Neuronal stem cell (in vitro differentiated cells): ENCODE measurements at regions not wholly inside any gene's neighbourhood (a gene's known extent, or its start where the extent isn't known, plus 50 kb on each side); places are given as distances from the start of the nearest gene placed in this dataset.
"Not testable (repeated sequence)": the region's sequence is repeated elsewhere in the genome, so short reads cannot be mapped to it uniquely, and the experiment has no call there.

ENCODE experiments used
- DNase-seq: peaks from one replicate; pipeline ENCODE4 v3.0.0-alpha.2; 2013; ENCODE audit warnings: low spot score
- H2AFZ ChIP-seq: one replicate; pipeline ENCODE4 v1.6.1; 2013; ENCODE audit warnings: mild to moderate bottlenecking, low read length, inconsistent platforms
- H2AK5ac ChIP-seq: 2 replicates; pipeline ENCODE4 v1.6.1; 2013; ENCODE audit warnings: low read depth, mild to moderate bottlenecking, inconsistent platforms, low read length, moderate library complexity, mixed read lengths
- H2BK120ac ChIP-seq: 2 replicates; pipeline ENCODE4 v1.6.1; 2013; ENCODE audit warnings: low read depth, mild to moderate bottlenecking, inconsistent platforms, low read length, moderate library complexity, mixed read lengths
- H2BK12ac ChIP-seq: one replicate; pipeline ENCODE4 v1.6.1; 2013; ENCODE audit warnings: low read length, inconsistent platforms
- H2BK15ac ChIP-seq: 2 replicates; pipeline ENCODE4 v1.6.1; 2013; ENCODE audit warnings: mild to moderate bottlenecking, low read length, inconsistent platforms, mixed read lengths
- H2BK5ac ChIP-seq: one replicate; pipeline ENCODE4 v1.6.1; 2013; ENCODE audit warnings: inconsistent platforms, mild to moderate bottlenecking, low read length, moderate library complexity
- H3K14ac ChIP-seq: one replicate; pipeline ENCODE4 v1.6.1; 2013; ENCODE audit warnings: low read length, inconsistent platforms
- H3K18ac ChIP-seq: 2 replicates; pipeline ENCODE4 v1.6.1; 2013; ENCODE audit warnings: low read length, inconsistent platforms
- H3K23ac ChIP-seq: 2 replicates; pipeline ENCODE4 v1.6.1; 2013; ENCODE audit warnings: low read depth, mild to moderate bottlenecking, mixed read lengths, low read length, inconsistent platforms; ENCODE audit not compliant: poor library complexity
- H3K27ac ChIP-seq: replicated peaks from 3 replicates; pipeline ENCODE4 v1.5.1; 2013; ENCODE audit warnings: low read length, inconsistent platforms
- H3K27me3 ChIP-seq, 3 experiments: 2 replicates each; pipeline ENCODE4 v1.6.1; 2013; ENCODE audit warnings: low read length in 3 of 3, mild to moderate bottlenecking in 2 of 3, inconsistent platforms in 1 of 3, low read depth in 1 of 3, mixed read lengths in 1 of 3, moderate library complexity in 1 of 3; ENCODE audit not compliant: control insufficient read depth in 3 of 3, insufficient read depth in 3 of 3
- H3K36me3 ChIP-seq, 2 donors: replicated peaks in 1 of 2; 2 replicates each; pipeline ENCODE4 v1.6.1; 2013; ENCODE audit warnings: low read length in 2 of 2; ENCODE audit not compliant: control insufficient read depth in 2 of 2, insufficient read depth in 2 of 2
- H3K4ac ChIP-seq: 2 replicates; pipeline ENCODE4 v1.6.1; 2013; ENCODE audit warnings: inconsistent platforms, mild to moderate bottlenecking, low read length, moderate library complexity
- H3K4me1 ChIP-seq, 2 donors: 1 replicate in 1 of 2; 2 replicates in 1 of 2; pipeline ENCODE4 v1.6.1; 2013; ENCODE audit warnings: low read length in 2 of 2, low read depth in 1 of 2; ENCODE audit not compliant: control insufficient read depth in 2 of 2, insufficient read depth in 1 of 2
- H3K4me2 ChIP-seq: one replicate; pipeline ENCODE4 v1.6.1; 2013; ENCODE audit warnings: mild to moderate bottlenecking, low read length, inconsistent platforms; ENCODE audit not compliant: insufficient read depth, poor library complexity, severe bottlenecking
- H3K4me3 ChIP-seq, 2 donors: 2 replicates each; pipeline ENCODE4 v1.5.1; 2013; ENCODE audit warnings: low read length in 2 of 2, mild to moderate bottlenecking in 2 of 2, inconsistent platforms in 1 of 2, moderate library complexity in 1 of 2
- H3K79me1 ChIP-seq: one replicate; pipeline ENCODE4 v1.6.1; 2013; ENCODE audit warnings: low read depth, mild to moderate bottlenecking, inconsistent platforms, low read length, moderate library complexity
- H3K9ac ChIP-seq: one replicate; pipeline ENCODE4 v1.6.1; 2013; ENCODE audit warnings: mild to moderate bottlenecking, low read depth, low read length, inconsistent platforms; ENCODE audit not compliant: poor library complexity
- H3K9me3 ChIP-seq, 2 donors: replicated peaks in 1 of 2; 2 replicates each; pipeline versions ENCODE3 to v1.6.1; 2013; ENCODE audit warnings: low read length in 2 of 2, mild to moderate bottlenecking in 2 of 2, inconsistent platforms in 1 of 2, low read depth in 1 of 2, mixed read lengths in 1 of 2, moderate library complexity in 1 of 2; ENCODE audit not compliant: control insufficient read depth in 2 of 2, insufficient read depth in 1 of 2
- H4K8ac ChIP-seq: one replicate; pipeline ENCODE4 v1.6.1; 2013; ENCODE audit warnings: low read depth, mild to moderate bottlenecking, inconsistent platforms, low read length, moderate library complexity
- H4K91ac ChIP-seq: one replicate; pipeline ENCODE4 v1.6.1; 2013; ENCODE audit warnings: low read length, low read depth, mild to moderate bottlenecking, inconsistent platforms; ENCODE audit not compliant: poor library complexity
- WGBS, 2 donors: extraction: QIAGEN DNeasy Blood & Tissue Kit; methylation state at CpG; one replicate each; pipeline ENCODE4 v1.1.7; 2013; ENCODE audit warnings: missing lambda C conversion rate in 2 of 2, mixed read lengths in 1 of 2; ENCODE audit not compliant: insufficient read length in 2 of 2, insufficient replicate concordance in 1 of 2; ENCODE audit errors: extremely low coverage in 2 of 2; 5-methylcytosine and 5-hydroxymethylcytosine counted together

DNA sequence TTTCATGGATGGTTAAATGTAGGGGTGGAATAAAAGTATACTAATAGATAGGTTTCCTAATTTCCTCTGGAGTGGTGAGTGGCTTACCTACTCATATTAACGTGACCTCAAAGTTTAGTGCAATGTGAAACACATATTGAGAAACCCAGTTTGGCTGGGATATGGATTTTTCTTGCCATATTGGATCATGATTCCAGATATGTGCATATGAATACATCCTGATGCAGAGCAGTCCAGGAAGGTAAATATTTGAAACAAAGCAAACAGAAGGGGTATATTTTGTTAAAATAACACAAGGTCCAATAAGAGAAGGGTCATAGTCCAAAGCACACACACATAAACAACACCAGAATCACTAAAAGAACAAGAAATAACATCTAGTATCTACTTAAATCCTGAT lies 608.1 kb downstream of the PKHD1 start:
- no peak overlapping the region for H2BK12ac ChIP-seq
- no peak overlapping the region for H2AFZ ChIP-seq
- H3K4me2 ChIP-seq = no peak overlapping the region
- H4K91ac ChIP-seq = no peak overlapping the region
- no peak overlapping the region for H3K4me3 ChIP-seq
- no peaks in the 10 kb centered on the region for H3K36me3 ChIP-seq
- H4K8ac ChIP-seq = no peak overlapping the region
- peaks cover 2 to 8% of the 10 kb centered on the region in 2 donors for H3K4me1 ChIP-seq
- no peak overlapping the region for H2AK5ac ChIP-seq
- no peaks in the 10 kb centered on the region for H3K79me1 ChIP-seq
- no peak overlapping the region for H3K14ac ChIP-seq
- H3K27me3 ChIP-seq = no peaks in the 10 kb centered on the region
- no CpG with 5 or more reads among the region's 1 CpG for WGBS, 2 donors
- DNase-seq = no peak
- no peak overlapping the region for H2BK5ac ChIP-seq
- no peak overlapping the region for H3K27ac ChIP-seq
- H3K23ac ChIP-seq = no peak overlapping the region
- H3K18ac ChIP-seq = no peak overlapping the region
- no peak overlapping the region for H2BK15ac ChIP-seq
- H3K9ac ChIP-seq = no peak overlapping the region
- no peak overlapping the region for H2BK120ac ChIP-seq
- no peaks in the 10 kb centered on the region for H3K9me3 ChIP-seq
- no peak overlapping the region for H3K4ac ChIP-seq

GRCh38 chr6:51480040-51480439 lies 607.4 kb downstream of the PKHD1 start:
- no peak overlapping the region for H3K9ac ChIP-seq
- no peak overlapping the region for H3K4me3 ChIP-seq
- H3K27me3 ChIP-seq = no peaks in the 10 kb centered on the region
- no peaks in the 10 kb centered on the region for H3K9me3 ChIP-seq
- H2AK5ac ChIP-seq = no peak overlapping the region
- no peak overlapping the region for H2BK120ac ChIP-seq
- H3K4me1 ChIP-seq = peaks cover 2 to 8% of the 10 kb centered on the region in 2 donors
- H4K91ac ChIP-seq = no peak overlapping the region
- no peak overlapping the region for H2BK12ac ChIP-seq
- H3K79me1 ChIP-seq = no peaks in the 10 kb centered on the region
- no peaks in the 10 kb centered on the region for H3K36me3 ChIP-seq
- H4K8ac ChIP-seq = no peak overlapping the region
- H2BK15ac ChIP-seq = no peak overlapping the region
- H2AFZ ChIP-seq = no peak overlapping the region
- WGBS, 2 donors = no CpG with 5 or more reads among the region's 1 CpG
- H3K23ac ChIP-seq = no peak overlapping the region
- no peak overlapping the region for H3K27ac ChIP-seq
- no peak overlapping the region for H3K4me2 ChIP-seq
- H3K18ac ChIP-seq = no peak overlapping the region
- H3K4ac ChIP-seq = no peak overlapping the region
- H2BK5ac ChIP-seq = no peak overlapping the region
- no peak for DNase-seq
- no peak overlapping the region for H3K14ac ChIP-seq

DNA sequence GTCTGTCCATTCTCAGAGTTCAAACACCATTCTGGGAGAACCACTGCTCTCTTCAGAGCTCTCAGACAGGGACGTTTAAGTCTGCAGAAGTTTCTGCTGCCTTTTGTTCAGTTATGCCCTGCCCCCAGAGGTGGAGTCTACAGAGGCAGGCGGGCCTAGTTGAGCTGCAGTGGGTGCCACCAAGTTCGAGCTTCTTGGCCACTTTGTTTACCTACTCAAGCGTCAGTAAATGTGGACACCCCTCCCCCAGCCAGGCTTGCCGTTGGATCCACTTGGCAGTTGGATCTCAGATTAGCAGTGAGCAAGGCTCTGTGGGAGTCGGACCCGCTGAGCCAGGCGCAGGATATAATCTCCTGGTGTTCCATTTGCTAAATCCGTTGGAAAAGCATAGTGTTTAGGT lies 601.5 kb downstream of the PKHD1 start:
- not testable (repeated sequence) for H3K79me1 ChIP-seq, H2AK5ac ChIP-seq, H2BK5ac ChIP-seq, H3K27me3 ChIP-seq, H3K4me3 ChIP-seq, H3K36me3 ChIP-seq, H4K8ac ChIP-seq, H4K91ac ChIP-seq, H3K4me1 ChIP-seq, H2BK12ac ChIP-seq, DNase-seq, H3K4me2 ChIP-seq, H3K23ac ChIP-seq, H2AFZ ChIP-seq, H3K9ac ChIP-seq, H3K9me3 ChIP-seq, H2BK120ac ChIP-seq, H3K18ac ChIP-seq, H3K27ac ChIP-seq, H3K14ac ChIP-seq, H2BK15ac ChIP-seq, H3K4ac ChIP-seq
- no CpG with 5 or more reads among the region's 9 CpGs for WGBS, 2 donors

DNA sequence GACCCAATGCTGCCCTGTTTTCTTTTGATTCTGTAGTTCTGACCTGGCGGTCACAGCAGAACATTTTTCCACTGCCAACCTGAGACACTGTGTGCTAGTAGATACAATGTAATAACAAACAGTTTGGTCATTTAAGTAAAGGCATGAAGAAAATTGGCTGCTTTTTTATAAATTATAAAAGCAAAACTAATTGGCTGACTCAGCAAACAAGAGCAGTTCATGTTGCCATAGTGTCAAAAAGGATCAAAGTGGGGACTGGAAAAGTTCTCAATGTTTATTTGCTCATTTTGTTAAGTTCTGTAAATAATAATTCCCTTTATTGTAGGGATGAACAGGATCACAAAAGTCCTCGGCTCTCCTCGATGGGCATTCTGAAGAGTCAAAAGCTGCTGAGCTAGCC lies 599.5 kb downstream of the PKHD1 start:
- Histone ChIP-seq H2BK5ac (no peak overlapping the region), H4K91ac (no peak overlapping the region), H3K9me3 (peaks cover 0 to 4% of the 10 kb centered on the region in 2 donors), H2BK12ac (no peak overlapping the region), H3K4me3 (no peak overlapping the region), H3K18ac (no peak overlapping the region), H3K27ac (no peak overlapping the region), H3K4me1 (no peaks in the 10 kb centered on the region), H3K9ac (no peak overlapping the region), H3K36me3 (no peaks in the 10 kb centered on the region), H2AK5ac (no peak overlapping the region), H3K27me3 (no peaks in the 10 kb centered on the region), H2AFZ (no peak overlapping the region), H2BK120ac (no peak overlapping the region), H4K8ac (no peak overlapping the region), H3K14ac (no peak overlapping the region), H3K79me1 (no peaks in the 10 kb centered on the region), H3K23ac (no peak overlapping the region), H3K4ac (no peak overlapping the region), H2BK15ac (no peak overlapping the region), H3K4me2 (no peak overlapping the region)
- no CpG with 5 or more reads among the region's 3 CpGs for WGBS, 2 donors
- DNase-seq = no peak
